ENCODE measurements at regions not wholly inside any gene's neighbourhood (a gene's known extent, or its start where the extent isn't known, plus 50 kb on each side); places are given as distances from the start of the nearest gene placed in this dataset.
A peak's percentile ranks its signal among the peaks of the same experiment; 100 is the strongest.

GRCh38 chr3:101946906-101947305 is 97.6 kb downstream of the NFKBIZ start:
- no peak overlapping the region for H3K4me3 ChIP-seq (ENCODE audit: low read depth, low read length)
- ChIA-PET CTCF (no interaction called here), POLR2A (no interaction called here)
- no peak for DNase-seq (ENCODE audit: low read depth, low spot score)
- no peak for TF ChIP-seq CTCF (IDR thresholded peaks at IDR 0.05; ENCODE audit: insufficient read depth, low read length, missing control alignments)

- no peak overlapping the region for H3K4me3 ChIP-seq (ENCODE audit: low read depth, low read length)
- DNase-seq (ENCODE audit: low read depth, low spot score): peak; percentile 86
- ChIA-PET CTCF (interaction anchor here (1.1 to 1.4 kb wide), 2 partner anchors 275 to 278 kb away, joined by 5 to 6 read pairs; no protein-coding TSS in a partner anchor), POLR2A (interaction anchor here (2.5 kb wide), 1 partner anchor 101 kb away, joined by 13 read pairs; the partner anchor contains the start of gene NFKBIZ)
- no peak for TF ChIP-seq CTCF (IDR thresholded peaks at IDR 0.05; ENCODE audit: insufficient read depth, low read length, missing control alignments)
Measured at GRCh38 chr3:101950510-101950909, 101.2 kb downstream of the NFKBIZ start.

- DNase-seq (ENCODE audit: low read depth, low spot score): no peak
- no peak overlapping the region for H3K4me3 ChIP-seq (ENCODE audit: low read depth, low read length)
- ChIA-PET POLR2A (interaction anchor here (1.0 to 2.5 kb wide), 2 partner anchors 15 to 101 kb away, joined by 3 to 13 read pairs; partner anchors contain the start of gene NFKBIZ), CTCF (interaction anchor here (0.9 to 1.4 kb wide), 4 partner anchors 11 to 275 kb away, joined by 3 to 5 read pairs (median 4); no protein-coding TSS in a partner anchor)
- TF ChIP-seq CTCF (IDR thresholded peaks at IDR 0.05; ENCODE audit: insufficient read depth, low read length, missing control alignments): no peak
Measured at GRCh38 chr3:101950985-101951733, 101.8 kb downstream of the NFKBIZ start.

GRCh38 chr3:101954361-101954760 is 105.0 kb downstream of the NFKBIZ start:
- no peak overlapping the region for H3K4me3 ChIP-seq (ENCODE audit: low read depth, low read length)
- no peak for DNase-seq (ENCODE audit: low read depth, low spot score)
- no peak for TF ChIP-seq CTCF (IDR thresholded peaks at IDR 0.05; ENCODE audit: insufficient read depth, low read length, missing control alignments)
- CTCF ChIA-PET: no interaction called here
- POLR2A ChIA-PET: no interaction called here

- no peak overlapping the region for H3K4me3 ChIP-seq (ENCODE audit: low read depth, low read length)
- CTCF ChIA-PET: interaction anchor here (0.6 kb wide), 1 partner anchor 11 kb away, joined by 3 read pairs; no protein-coding TSS in a partner anchor
- TF ChIP-seq CTCF (IDR thresholded peaks at IDR 0.05; ENCODE audit: insufficient read depth, low read length, missing control alignments): no peak
- POLR2A ChIA-PET: no interaction called here
- no peak for DNase-seq (ENCODE audit: low read depth, low spot score)
Measured at GRCh38 chr3:101954936-101955335, 105.6 kb downstream of the NFKBIZ start.

GRCh38 chr3:101962055-101962454 is 112.7 kb downstream of the NFKBIZ start:
- no peak overlapping the region for H3K4me3 ChIP-seq (ENCODE audit: low read depth, low read length)
- ChIA-PET CTCF (interaction anchor here (1.2 to 2.5 kb wide), 3 partner anchors 10 to 267 kb away, joined by 4 to 8 read pairs (median 4); no protein-coding TSS in a partner anchor), POLR2A (no interaction called here)
- TF ChIP-seq CTCF (IDR thresholded peaks at IDR 0.05; ENCODE audit: insufficient read depth, low read length, missing control alignments): no peak
- DNase-seq (ENCODE audit: low read depth, low spot score): no peak

All from AG04449 (cell line).